ENCODE measurements at regions not wholly inside any gene's neighbourhood (a gene's known extent, or its start where the extent isn't known, plus 50 kb on each side); places are given as distances from the start of the nearest gene placed in this dataset.

DNA sequence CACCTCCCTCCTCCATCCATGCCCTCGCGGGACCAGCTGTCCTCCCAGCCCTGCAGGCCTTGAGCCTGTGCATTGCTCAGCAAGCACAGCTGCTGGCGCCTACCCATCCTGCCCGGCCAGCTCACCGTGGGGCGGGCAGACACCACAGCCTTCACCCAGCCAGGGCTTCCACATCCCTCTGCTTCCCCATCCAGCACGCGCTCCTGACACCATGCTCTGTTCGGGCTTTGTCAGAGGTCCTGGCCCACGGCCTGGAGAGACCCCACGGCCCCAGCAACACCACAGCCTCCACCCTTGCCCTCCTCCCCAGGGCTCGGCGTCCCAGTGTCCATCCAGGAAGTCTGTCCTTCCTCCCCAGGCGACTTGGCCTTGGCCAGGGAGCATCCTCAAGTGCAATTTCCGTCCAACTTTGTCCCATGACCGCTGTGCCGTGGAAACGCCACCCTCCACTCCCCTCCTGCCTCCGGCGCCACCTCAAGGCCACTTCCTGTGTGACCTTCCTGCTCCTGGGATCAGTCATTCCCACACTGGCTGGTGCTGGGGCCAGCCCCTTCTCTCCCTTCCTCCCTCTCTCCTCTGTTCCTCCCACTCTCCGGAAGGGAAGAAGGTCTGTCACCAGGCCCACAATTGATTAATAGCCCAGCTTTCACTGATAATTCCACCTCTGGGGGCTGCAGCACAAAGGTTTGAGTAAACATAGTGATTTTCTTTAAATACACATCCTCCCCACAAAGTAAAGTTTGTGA lies 71.5 kb upstream of the SMNDC1 start:
- no peak for DNase-seq

- no peak for DNase-seq
Observed at GRCh38 chr10:110376767-110377160, 72.0 kb upstream of the SMNDC1 start.

DNA sequence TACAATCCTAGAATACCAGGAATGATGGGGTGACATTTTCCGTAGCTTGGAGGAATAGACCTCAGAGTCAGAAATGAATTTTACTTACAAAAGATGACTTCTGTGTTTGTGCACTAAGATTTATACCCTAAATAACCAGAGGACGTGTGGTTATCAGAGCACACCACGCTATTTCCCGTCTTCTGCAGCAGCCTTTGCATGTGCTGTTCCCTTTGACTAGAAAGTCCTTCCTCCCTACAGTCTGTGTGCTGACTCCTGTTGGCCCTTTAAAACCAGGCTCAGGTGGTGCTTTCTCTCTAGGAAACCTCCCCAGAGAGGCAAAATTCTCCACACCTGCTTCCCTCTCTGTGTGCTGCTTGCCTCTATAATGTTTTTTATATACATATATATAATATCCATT lies 73.3 kb upstream of the SMNDC1 start:
- DNase-seq: no peak

DNA sequence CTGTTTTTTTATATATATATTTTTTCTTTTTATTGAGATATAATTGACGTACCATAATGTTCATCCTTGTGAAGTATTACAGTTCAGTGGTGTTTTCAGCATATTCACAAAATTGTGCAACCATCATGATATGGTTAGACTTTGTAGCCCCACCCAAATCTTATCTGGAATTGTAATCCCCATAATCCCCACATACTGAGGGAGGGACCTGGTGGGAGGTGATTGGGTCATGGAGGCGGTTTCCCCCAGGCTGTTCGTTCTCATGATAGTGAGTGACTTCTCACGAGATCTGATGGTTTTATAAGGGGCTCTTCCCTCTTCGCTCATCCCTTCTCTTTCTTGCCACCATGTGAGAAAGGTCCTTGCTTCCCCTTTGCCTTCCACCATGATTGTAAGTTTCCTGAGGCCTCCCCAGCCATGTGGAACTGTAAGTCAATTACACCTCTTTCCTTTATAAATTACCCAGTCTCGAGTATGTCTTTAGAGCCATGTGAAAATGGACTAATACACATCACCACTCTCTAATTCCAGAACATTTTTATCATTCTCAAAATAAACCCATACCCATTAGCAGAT lies 73.9 kb upstream of the SMNDC1 start:
- no peak for DNase-seq

DNA sequence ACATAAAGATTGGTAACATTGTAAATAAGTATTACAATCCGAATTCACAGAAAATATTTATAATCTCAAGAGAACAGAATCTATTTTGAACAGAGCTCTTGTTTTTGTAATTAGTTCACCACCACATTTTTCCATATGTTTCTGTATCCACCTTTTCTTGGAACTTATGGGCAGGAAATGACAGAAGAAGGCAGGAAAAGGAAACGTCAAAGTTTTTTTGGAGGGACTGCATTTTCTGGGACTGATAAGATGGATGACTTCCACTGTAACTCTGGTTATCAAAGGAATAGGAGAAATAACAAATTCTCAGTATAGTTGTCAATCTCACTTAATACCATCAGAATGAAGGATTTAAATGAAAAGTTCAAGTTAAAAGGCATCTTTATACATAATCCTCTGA lies 75.1 kb upstream of the SMNDC1 start:
- DNase-seq: no peak

- DNase-seq: no peak
Observed at GRCh38 chr10:110380293-110380692, 75.6 kb upstream of the SMNDC1 start.

- DNase-seq: no peak
Observed at GRCh38 chr10:110382695-110383094, 78.0 kb upstream of the SMNDC1 start.

DNA sequence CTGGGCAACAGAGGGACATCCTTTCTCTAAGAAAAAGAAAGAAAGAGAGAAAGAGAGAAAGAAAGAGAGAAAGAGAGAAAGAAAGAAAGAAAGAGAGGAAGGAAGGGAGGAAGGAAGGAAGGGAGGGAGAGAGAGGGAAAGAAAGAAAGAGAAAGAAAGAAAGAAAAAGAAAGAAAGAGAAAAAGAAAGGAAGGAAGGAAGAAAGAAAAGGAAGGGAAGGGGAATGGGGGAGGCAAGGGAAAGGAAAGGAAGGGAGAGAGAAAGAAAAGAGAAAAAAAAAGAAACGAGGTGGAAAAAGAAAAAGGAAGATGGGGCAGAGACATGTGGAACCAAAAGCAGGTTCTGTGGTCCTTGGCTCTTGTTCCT lies 82.9 kb upstream of the SMNDC1 start:
- no peak for DNase-seq

DNA sequence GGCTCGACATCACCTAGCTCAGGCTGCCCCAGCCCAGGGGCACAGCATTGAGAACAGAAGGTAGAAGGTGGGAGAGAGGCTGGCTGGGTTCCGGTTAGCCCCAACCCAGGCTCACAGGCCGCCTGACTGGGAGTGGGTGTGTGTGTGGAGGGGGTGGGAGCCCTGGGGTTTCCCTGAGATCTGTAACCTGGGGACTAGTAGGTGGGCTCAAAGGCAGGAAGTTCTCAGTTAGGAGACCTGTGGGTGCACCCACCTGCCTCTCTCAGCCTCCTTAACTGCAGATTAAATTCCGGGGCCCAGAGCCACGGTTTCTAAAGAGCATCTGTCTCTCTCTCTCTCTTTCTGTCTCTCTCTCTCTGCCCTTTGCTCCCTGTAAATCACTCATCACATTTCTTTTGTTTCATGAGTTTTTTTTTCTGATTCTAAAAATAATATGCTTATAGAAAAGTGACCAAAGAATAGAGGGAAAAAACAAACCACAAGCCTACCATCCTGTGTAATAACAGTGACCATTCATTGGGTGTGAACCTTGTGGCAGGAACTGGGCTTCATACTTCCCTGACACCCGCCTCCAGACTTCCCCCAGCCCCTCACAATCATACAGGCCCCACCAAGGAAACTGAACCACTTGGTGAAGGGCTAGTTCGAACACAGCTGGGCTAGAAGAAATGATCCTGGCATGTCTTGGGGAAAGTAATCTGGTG lies 83.4 kb upstream of the SMNDC1 start:
- DNase-seq: no peak

DNA sequence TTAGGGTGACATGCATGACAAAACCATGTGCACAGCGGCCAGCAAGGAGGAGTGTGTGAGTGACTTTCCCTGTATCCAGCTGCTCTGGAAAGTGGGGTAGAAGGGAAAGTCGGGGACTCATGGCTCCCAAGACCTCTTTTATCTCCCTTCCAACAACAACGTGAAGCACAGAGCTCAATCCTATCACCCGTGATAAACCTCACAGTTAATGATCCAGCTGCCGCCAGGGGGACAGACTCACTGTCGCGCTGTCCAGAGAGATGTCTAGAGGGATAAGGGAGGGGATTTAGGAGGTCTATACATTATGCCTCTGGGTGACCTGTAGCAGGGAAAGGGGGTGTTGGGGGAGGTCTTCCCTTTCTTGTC lies 84.0 kb upstream of the SMNDC1 start:
- DNase-seq: no peak

GRCh38 chr10:110389255-110389654 lies 84.5 kb upstream of the SMNDC1 start:
- DNase-seq: no peak

DNA sequence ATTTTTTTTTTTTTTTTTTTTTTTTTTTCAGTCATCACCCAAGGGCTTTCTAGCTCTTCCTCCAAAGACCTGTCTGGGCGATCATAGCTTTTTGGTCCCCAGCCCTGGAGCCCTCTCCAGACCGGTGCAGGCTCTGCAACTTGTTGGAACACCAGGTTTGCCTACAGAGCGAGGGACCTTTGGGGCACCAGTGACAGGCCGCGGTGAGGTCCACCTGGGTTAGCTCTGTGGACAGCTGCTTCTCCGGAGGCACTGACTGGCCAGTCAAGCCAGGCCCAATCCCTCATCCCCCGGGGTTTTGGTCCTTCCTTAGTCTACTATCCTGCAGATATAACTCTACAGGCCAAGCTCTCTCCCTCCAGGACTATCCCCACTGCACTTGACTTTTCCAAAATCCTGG lies 86.8 kb upstream of the SMNDC1 start:
- no peak for DNase-seq

GRCh38 chr10:110392121-110392520 lies 87.4 kb upstream of the SMNDC1 start:
- no peak for DNase-seq

DNA sequence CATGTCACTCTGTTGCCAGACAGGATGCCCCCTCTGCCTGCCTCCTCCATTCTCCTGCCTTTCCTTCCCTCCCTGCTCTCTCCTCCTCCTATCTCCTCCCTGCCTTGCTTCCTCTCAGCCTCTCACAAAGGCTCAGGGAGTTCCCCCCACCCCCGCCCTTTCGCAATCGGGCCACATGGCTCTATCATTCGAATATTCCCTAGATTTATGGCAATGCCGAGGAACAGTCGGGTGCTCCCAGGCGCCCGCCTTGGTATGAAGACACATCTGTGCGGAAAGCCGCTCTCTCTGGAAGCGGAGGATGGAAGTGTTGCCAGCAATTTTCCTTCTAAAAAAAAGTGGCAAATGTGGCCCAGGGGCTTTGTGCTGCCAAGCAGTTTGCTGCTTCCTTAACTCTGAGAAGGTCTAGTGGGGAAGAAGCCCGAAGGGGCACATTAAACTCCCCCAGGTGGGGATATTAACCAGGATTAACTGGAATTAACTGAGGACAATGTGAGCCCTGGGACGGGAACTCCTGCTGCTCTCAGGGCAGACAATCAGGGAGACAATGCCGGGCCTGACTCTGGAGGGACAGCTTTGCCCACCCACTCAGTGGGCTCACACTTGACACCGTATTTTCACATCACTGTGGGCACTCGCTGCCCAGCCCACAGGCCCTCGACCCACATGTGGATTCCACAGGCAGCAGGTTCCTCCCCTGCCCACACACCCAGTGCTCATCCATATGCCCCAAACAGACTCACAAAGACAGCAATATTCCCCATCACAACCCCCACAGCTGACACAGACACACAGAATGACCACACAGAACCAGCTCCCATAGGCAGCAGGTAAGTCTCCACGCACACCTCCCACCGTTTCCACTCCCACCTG lies 88.4 kb upstream of the SMNDC1 start:
- no peak for DNase-seq

- DNase-seq: no peak
Observed at GRCh38 chr10:110393866-110394265, 89.1 kb upstream of the SMNDC1 start.

DNA sequence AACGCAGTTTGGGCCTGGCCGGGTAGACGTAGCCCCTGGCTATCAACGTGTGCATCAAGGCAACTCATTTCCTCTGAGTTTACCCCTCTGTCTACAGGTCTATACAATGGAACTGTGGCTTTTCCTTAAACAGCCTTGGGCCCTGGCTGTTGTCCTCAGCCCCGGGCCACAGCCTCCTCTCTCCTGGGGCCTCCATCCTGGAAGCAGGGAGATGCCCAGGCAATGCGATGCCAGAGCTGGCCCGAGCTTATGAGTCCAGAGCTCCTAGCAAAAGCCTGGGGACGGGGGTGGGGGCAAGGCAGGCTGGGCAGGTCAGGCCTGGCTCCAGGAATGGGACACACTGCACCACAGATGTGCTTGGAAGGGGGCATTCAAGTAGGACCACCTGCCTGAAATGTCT lies 89.6 kb upstream of the SMNDC1 start:
- no peak for DNase-seq

GRCh38 chr10:110394898-110395297 lies 90.2 kb upstream of the SMNDC1 start:
- DNase-seq: no peak

DNA sequence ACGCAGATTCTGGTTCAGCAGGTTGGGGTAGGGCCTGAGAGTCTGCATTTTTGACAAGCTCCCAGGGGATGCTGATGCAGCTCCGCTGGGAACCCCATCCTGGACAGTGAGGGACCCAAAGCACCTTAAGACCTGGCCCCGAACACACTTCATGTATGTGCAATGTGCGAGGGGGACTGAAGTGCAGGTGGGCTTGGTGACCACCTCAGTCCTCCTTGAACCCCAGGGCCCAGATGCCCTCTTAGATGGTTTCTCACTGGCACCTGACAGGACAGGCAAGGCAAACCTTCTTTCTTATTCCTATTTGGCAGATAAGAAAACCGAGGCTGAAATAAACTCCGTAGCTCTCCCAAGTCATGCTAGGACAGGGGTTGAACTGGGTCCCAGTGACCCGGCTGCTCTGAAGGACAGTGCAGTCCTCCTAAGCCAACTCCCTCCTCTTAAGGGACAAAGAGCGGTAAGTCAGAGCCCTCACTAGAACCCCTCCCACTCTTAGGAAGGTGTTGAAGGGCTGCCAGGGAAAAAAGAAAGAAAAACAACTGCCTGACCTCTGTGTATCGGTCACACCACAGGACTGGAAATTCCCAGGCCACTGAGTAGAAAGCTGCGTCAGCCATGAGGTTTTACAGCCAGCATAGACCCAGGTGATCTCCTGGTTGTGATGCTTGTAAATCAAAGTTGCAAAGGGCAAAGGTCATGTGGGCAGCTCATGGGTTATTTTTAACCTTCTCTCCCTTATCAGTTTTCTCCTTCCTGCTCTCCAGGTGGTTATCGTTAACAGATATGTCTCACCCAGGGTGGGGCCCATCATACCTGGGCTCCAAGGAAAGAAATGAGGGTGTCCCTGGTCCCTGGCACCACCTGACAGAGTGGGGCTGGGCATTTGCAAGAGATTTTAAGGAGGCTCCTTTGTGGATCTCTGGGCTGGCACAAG lies 90.9 kb upstream of the SMNDC1 start:
- no peak for DNase-seq

GRCh38 chr10:110396284-110396651 lies 91.5 kb upstream of the SMNDC1 start:
- no peak for DNase-seq

DNA sequence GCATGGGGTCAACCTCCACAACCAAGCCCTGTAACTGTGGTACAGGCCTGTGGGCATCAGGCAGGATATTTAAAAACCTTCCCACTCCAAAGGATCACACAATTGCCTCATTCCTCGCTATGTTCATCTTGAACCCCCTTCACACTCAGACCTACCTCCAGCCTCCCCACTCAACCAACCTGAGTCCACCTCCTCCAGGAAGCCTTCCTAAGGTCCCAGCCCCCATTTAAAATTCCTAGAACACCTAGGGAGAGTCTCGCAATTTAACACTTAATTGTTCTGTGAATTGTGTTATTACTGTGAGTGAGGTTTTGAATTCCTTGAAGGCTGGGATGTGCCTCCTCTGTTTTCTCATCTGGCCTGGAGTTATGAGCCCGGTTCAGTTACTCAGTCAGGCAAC lies 93.1 kb upstream of the SMNDC1 start:
- no peak for DNase-seq

- no peak for DNase-seq
Observed at GRCh38 chr10:110398419-110399105, 93.8 kb upstream of the SMNDC1 start.
